HCT116 (cell line): ENCODE measurements at regions not wholly inside any gene's neighbourhood (a gene's known extent, or its start where the extent isn't known, plus 50 kb on each side); places are given as distances from the start of the nearest gene placed in this dataset.

Experiments
- ATAC-seq: fragments of 200-7000 bp; cut with Tn5 transposase; 2 replicates; pipeline ENCODE4 v1.9.1; 2020; ENCODE audit warnings: mild to moderate bottlenecking, moderate library complexity
- BruUV-seq: library from RNA; stranded (reverse); fragments of 400-500 nt; replicated peaks from 2 replicates; lab custom pipeline; 2021; lab: Mats Ljungman, UMichigan
- CTCF ChIA-PET: fragments of 300-600 bp; sonication (Branson Sonifier 250); formaldehyde crosslinking; loops from one replicate; lab custom pipeline; 2021; ENCODE audit warnings: antibody characterized with exemption; lab: Charles Lee
- POLR2A ChIA-PET: fragments of 300-600, 350-600 bp; sonication (Branson Sonifier 250); formaldehyde crosslinking; loops from one replicate; lab custom pipeline; 2021; ENCODE audit warnings: antibody characterized with exemption; lab: Charles Lee
- RAD21 ChIA-PET, 2 experiments: fragments of 300-600 bp; sonication (Branson Sonifier 250); formaldehyde crosslinking; loops; one replicate each; lab custom pipeline; 2023; ENCODE audit warnings: low total read pairs in 2 of 2; ENCODE audit not compliant: uncharacterized antibody in 2 of 2, unreplicated experiment in 2 of 2, low non-redundant PET in 1 of 2; lab: Charles Lee
- DNase-seq: peaks from one replicate; pipeline ENCODE4 v3.0.0-alpha.2; 2010; ENCODE audit warnings: low read depth, low spot score
- H2AFZ ChIP-seq: fragments of 200-600 bp; shearing (Covaris generic), sonication (generic); 2 replicates; pipeline ENCODE4 v1.6.1; 2017; ENCODE audit warnings: low read depth, mixed run types, mixed read lengths, antibody characterized with exemption, low read length; ENCODE audit not compliant: poor library complexity, severe bottlenecking
- H3K27ac ChIP-seq: 2 replicates; pipeline ENCODE4 v1.5.1; 2012; ENCODE audit warnings: low read depth, low read length
- H3K27me3 ChIP-seq: fragments of 200-600 bp; sonication (generic); 2 replicates; pipeline ENCODE4 v1.6.1; 2016; ENCODE audit warnings: mixed run types, low read length, mixed read lengths; ENCODE audit not compliant: insufficient read depth
- H3K36me3 ChIP-seq, 2 experiments: fragments of 200-500 bp in 1 of 2; fragments of 200-600 bp in 1 of 2; sonication (Bioruptor generic) in 1 of 2; sonication (generic) in 1 of 2; 2 replicates each; pipeline versions ENCODE4 v1.5.1 to v1.6.1; 2014 to 2016; ENCODE audit warnings: low read length in 2 of 2, inconsistent platforms in 1 of 2, mixed read lengths in 1 of 2, mixed run types in 1 of 2; ENCODE audit not compliant: insufficient read depth in 2 of 2, control insufficient read depth in 1 of 2
- H3K4me1 ChIP-seq, 2 experiments: fragments of 200-600 bp in 1 of 2; sonication (generic) in 1 of 2; 2 replicates each; pipeline versions ENCODE4 v1.5.1 to v1.6.1; 2012 to 2017; ENCODE audit warnings: low read length in 2 of 2, inconsistent platforms in 1 of 2, mild to moderate bottlenecking in 1 of 2, mixed read lengths in 1 of 2, mixed run types in 1 of 2, moderate library complexity in 1 of 2; ENCODE audit not compliant: insufficient read depth in 2 of 2, control insufficient read depth in 1 of 2
- H3K4me2 ChIP-seq: fragments of 200-600 bp; sonication (generic); 2 replicates; pipeline ENCODE4 v1.6.1; 2017; ENCODE audit warnings: mixed run types, low read length, mixed read lengths
- H3K4me3 ChIP-seq, 2 experiments: fragments of 200-600 bp in 1 of 2; sonication (generic) in 1 of 2; replicated peaks in 1 of 2; 2 replicates each; pipeline ENCODE4 v1.5.1; 2011 to 2016; ENCODE audit warnings: low read length in 2 of 2, control low read depth in 1 of 2, low read depth in 1 of 2, mild to moderate bottlenecking in 1 of 2, mixed read lengths in 1 of 2, mixed run types in 1 of 2
- H3K79me2 ChIP-seq: fragments of 200-600 bp; sonication (generic); 2 replicates; pipeline ENCODE4 v1.6.1; 2017; ENCODE audit warnings: mild to moderate bottlenecking, mixed run types, low read length, moderate library complexity, mixed read lengths; ENCODE audit not compliant: insufficient read depth
- H3K9ac ChIP-seq: fragments of 200-600 bp; sonication (generic); 2 replicates; pipeline ENCODE4 v1.6.1; 2016; ENCODE audit warnings: low read length, mixed read lengths
- H3K9me2 ChIP-seq: fragments of 200-600 bp; sonication (generic), shearing (Covaris generic); 2 replicates; pipeline ENCODE4 v1.6.1; 2017; ENCODE audit warnings: mixed run types, mild to moderate bottlenecking, moderate library complexity; ENCODE audit not compliant: insufficient read depth
- H3K9me3 ChIP-seq, 2 experiments: fragments of 200-500 bp in 1 of 2; fragments of 200-600 bp in 1 of 2; sonication (Bioruptor generic) in 1 of 2; sonication (generic) in 1 of 2; 2 replicates each; pipeline ENCODE4 v1.6.1; 2014 to 2017; ENCODE audit warnings: low read length in 2 of 2, mixed read lengths in 2 of 2, inconsistent platforms in 1 of 2, low read depth in 1 of 2, mild to moderate bottlenecking in 1 of 2, mixed run types in 1 of 2, moderate library complexity in 1 of 2; ENCODE audit not compliant: control insufficient read depth in 1 of 2, insufficient read depth in 1 of 2
- H4K20me1 ChIP-seq: fragments of 200-600 bp; sonication (generic), shearing (Covaris generic); 2 replicates; pipeline ENCODE4 v1.6.1; 2017; ENCODE audit warnings: mixed run types, mild to moderate bottlenecking, moderate library complexity; ENCODE audit not compliant: insufficient read depth
- CEBPB ChIP-seq: IDR thresholded peaks from 2 replicates; pipeline ENCODE4 v1.6.1; 2012; ENCODE audit warnings: low read depth
- EGR1 ChIP-seq: IDR thresholded peaks from 2 replicates; pipeline ENCODE4 v1.6.1; 2012; ENCODE audit warnings: low read depth
- ELF1 ChIP-seq: IDR thresholded peaks from 2 replicates; pipeline ENCODE4 v1.6.1; 2012; ENCODE audit warnings: low read depth, borderline replicate concordance
- EZH2 ChIP-seq: fragments of 200-600 bp; sonication (generic); IDR thresholded peaks from 2 replicates; pipeline ENCODE4 v1.6.1; 2017; ENCODE audit warnings: antibody characterized with exemption, mixed run types
- EZH2phosphoT487 ChIP-seq: fragments of 200-600 bp; IDR thresholded peaks from 2 replicates; pipeline ENCODE4 v1.6.1; 2018; ENCODE audit warnings: antibody characterized with exemption, borderline replicate concordance
- FOSL1 ChIP-seq: IDR thresholded peaks from 2 replicates; pipeline ENCODE4 v1.6.1; 2012; ENCODE audit warnings: low read depth
- JUND ChIP-seq: IDR thresholded peaks from 2 replicates; pipeline ENCODE4 v1.6.1; 2012
- POLR2A ChIP-seq: IDR thresholded peaks from 2 replicates; pipeline ENCODE4 v1.7.0; 2011; ENCODE audit warnings: borderline replicate concordance; ENCODE audit not compliant: insufficient read depth, insufficient read length; ENCODE audit errors: extremely low read depth
- RAD21 ChIP-seq: IDR thresholded peaks from 2 replicates; pipeline ENCODE4 v1.6.1; 2012; ENCODE audit warnings: low read depth, mild to moderate bottlenecking
- SP1 ChIP-seq: IDR thresholded peaks from 2 replicates; pipeline ENCODE4 v1.6.1; 2012; ENCODE audit warnings: low read depth
- SRF ChIP-seq: IDR thresholded peaks from 2 replicates; pipeline ENCODE4 v1.6.1; 2012; ENCODE audit warnings: low read depth
- TCF7L2 ChIP-seq: IDR thresholded peaks from 2 replicates; pipeline ENCODE4 v1.7.0; 2011; ENCODE audit warnings: borderline replicate concordance, inconsistent platforms; ENCODE audit not compliant: insufficient read depth, insufficient read length; ENCODE audit errors: extremely low read depth
- ZNF274 ChIP-seq: fragments of 200-500 bp; sonication (Bioruptor generic); IDR thresholded peaks from 2 replicates; pipeline ENCODE4 v1.6.1; 2014; ENCODE audit warnings: mild to moderate bottlenecking, low read depth, low read length, inconsistent platforms
- intact Hi-C: fragments of 100-400 bp; cut with micrococcal nuclease; formaldehyde crosslinking; loops from 2 replicates; pipeline ENCODE4 v1.10.0; 2022
- TF ChIP-seq, protein P1 (sequence below): IDR thresholded peaks from 2 replicates; pipeline ENCODE4 v1.6.1; 2012
- TF ChIP-seq, protein P2 (sequence below), 3 experiments: fragments of 200-600 bp in 1 of 3; sonication (generic) in 1 of 3; IDR thresholded peaks in 2 of 3; conservative IDR thresholded peaks in 1 of 3; 2 replicates each; pipeline ENCODE4 v1.5.1; 2012 to 2017; ENCODE audit warnings: low read depth in 2 of 3, low read length in 2 of 3, antibody characterized with exemption in 1 of 3, borderline replicate concordance in 1 of 3, control low read depth in 1 of 3, mild to moderate bottlenecking in 1 of 3, mixed read lengths in 1 of 3, mixed run types in 1 of 3, moderate library complexity in 1 of 3; ENCODE audit not compliant: insufficient read depth in 1 of 3
- TF ChIP-seq, protein P3 (sequence below): IDR thresholded peaks from 2 replicates; pipeline ENCODE4 v1.6.1; 2011; ENCODE audit warnings: mild to moderate bottlenecking, low read length, moderate library complexity; ENCODE audit not compliant: insufficient replicate concordance; ENCODE audit errors: extremely low read depth
- TF ChIP-seq, protein P4 (sequence below): IDR thresholded peaks from 2 replicates; pipeline ENCODE4 v1.6.1; 2012; ENCODE audit warnings: low read depth
- TF ChIP-seq, protein P5 (sequence below): IDR thresholded peaks from 2 replicates; pipeline ENCODE4 v1.6.1; 2012

DNA sequence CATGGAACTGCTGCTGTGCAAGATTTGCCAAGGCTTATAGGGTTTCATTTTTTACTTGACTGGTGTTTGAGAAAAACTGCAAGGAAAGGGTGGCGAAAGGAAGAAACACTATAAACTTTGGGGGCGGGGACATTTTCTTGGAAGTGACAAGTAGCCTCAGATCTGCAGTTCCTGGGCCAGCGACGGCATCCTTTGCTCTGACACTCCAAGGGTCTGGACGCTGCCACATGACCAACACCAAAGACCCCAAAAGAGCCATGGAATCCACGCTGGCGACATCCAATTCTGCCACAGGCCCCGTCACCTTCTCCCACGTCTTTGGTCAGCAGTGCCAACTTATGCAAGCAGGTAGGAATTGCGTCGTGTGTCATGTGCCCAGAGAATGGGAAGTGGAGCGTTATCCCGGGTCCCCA lies 193.4 kb downstream of the PRDM2 start:
- Histone ChIP-seq H3K4me2 (no peak overlapping the region), H2AFZ (no peak overlapping the region), H3K27ac (no peak overlapping the region), H3K9ac (no peak overlapping the region), H3K27me3 (peaks cover 12% of the 10 kb centered on the region), H3K4me3 (no peak overlapping the region), H3K9me3 (no peaks in the 10 kb centered on the region), H3K79me2 (no peaks in the 10 kb centered on the region), H3K9me2 (no peaks in the 10 kb centered on the region), H3K4me1 (no peaks in the 10 kb centered on the region), H3K36me3 (no peaks in the 10 kb centered on the region), H4K20me1 (no peaks in the 10 kb centered on the region)
- ChIA-PET CTCF (no interaction called here), RAD21 (no interaction called here), POLR2A (no interaction called here)
- intact Hi-C loops: no loop called here
- DNase-seq: no peak
- no TSS peak for BruUV-seq
- TF ChIP-seq JUND: no peak
- no peak for TF ChIP-seq SRF
- TF ChIP-seq, protein P1, sequence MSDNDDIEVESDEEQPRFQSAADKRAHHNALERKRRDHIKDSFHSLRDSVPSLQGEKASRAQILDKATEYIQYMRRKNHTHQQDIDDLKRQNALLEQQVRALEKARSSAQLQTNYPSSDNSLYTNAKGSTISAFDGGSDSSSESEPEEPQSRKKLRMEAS: no peak
- TF ChIP-seq ELF1: no peak
- TF ChIP-seq, protein P2, sequence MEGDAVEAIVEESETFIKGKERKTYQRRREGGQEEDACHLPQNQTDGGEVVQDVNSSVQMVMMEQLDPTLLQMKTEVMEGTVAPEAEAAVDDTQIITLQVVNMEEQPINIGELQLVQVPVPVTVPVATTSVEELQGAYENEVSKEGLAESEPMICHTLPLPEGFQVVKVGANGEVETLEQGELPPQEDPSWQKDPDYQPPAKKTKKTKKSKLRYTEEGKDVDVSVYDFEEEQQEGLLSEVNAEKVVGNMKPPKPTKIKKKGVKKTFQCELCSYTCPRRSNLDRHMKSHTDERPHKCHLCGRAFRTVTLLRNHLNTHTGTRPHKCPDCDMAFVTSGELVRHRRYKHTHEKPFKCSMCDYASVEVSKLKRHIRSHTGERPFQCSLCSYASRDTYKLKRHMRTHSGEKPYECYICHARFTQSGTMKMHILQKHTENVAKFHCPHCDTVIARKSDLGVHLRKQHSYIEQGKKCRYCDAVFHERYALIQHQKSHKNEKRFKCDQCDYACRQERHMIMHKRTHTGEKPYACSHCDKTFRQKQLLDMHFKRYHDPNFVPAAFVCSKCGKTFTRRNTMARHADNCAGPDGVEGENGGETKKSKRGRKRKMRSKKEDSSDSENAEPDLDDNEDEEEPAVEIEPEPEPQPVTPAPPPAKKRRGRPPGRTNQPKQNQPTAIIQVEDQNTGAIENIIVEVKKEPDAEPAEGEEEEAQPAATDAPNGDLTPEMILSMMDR (IDR thresholded peaks at IDR 0.05 in 2 of 3, conservative IDR thresholded peaks at IDR 0.05 in 1 of 3; ENCODE audit: borderline replicate concordance in 1 of 3, insufficient read depth in 1 of 3, low read depth in 2 of 3, low read length in 2 of 3): no peak
- no peak for TF ChIP-seq FOSL1
- TF ChIP-seq POLR2A: no peak
- no peak for TF ChIP-seq EGR1
- TF ChIP-seq, protein P3, sequence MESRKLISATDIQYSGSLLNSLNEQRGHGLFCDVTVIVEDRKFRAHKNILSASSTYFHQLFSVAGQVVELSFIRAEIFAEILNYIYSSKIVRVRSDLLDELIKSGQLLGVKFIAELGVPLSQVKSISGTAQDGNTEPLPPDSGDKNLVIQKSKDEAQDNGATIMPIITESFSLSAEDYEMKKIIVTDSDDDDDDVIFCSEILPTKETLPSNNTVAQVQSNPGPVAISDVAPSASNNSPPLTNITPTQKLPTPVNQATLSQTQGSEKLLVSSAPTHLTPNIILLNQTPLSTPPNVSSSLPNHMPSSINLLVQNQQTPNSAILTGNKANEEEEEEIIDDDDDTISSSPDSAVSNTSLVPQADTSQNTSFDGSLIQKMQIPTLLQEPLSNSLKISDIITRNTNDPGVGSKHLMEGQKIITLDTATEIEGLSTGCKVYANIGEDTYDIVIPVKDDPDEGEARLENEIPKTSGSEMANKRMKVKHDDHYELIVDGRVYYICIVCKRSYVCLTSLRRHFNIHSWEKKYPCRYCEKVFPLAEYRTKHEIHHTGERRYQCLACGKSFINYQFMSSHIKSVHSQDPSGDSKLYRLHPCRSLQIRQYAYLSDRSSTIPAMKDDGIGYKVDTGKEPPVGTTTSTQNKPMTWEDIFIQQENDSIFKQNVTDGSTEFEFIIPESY: no peak
- TF ChIP-seq CEBPB: no peak
- no peak for TF ChIP-seq TCF7L2
- TF ChIP-seq SP1: no peak
- TF ChIP-seq, protein P4, sequence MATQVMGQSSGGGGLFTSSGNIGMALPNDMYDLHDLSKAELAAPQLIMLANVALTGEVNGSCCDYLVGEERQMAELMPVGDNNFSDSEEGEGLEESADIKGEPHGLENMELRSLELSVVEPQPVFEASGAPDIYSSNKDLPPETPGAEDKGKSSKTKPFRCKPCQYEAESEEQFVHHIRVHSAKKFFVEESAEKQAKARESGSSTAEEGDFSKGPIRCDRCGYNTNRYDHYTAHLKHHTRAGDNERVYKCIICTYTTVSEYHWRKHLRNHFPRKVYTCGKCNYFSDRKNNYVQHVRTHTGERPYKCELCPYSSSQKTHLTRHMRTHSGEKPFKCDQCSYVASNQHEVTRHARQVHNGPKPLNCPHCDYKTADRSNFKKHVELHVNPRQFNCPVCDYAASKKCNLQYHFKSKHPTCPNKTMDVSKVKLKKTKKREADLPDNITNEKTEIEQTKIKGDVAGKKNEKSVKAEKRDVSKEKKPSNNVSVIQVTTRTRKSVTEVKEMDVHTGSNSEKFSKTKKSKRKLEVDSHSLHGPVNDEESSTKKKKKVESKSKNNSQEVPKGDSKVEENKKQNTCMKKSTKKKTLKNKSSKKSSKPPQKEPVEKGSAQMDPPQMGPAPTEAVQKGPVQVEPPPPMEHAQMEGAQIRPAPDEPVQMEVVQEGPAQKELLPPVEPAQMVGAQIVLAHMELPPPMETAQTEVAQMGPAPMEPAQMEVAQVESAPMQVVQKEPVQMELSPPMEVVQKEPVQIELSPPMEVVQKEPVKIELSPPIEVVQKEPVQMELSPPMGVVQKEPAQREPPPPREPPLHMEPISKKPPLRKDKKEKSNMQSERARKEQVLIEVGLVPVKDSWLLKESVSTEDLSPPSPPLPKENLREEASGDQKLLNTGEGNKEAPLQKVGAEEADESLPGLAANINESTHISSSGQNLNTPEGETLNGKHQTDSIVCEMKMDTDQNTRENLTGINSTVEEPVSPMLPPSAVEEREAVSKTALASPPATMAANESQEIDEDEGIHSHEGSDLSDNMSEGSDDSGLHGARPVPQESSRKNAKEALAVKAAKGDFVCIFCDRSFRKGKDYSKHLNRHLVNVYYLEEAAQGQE: no peak
- no peak for TF ChIP-seq EZH2phosphoT487
- TF ChIP-seq, protein P5, sequence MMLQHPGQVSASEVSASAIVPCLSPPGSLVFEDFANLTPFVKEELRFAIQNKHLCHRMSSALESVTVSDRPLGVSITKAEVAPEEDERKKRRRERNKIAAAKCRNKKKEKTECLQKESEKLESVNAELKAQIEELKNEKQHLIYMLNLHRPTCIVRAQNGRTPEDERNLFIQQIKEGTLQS: no peak
- no peak for TF ChIP-seq RAD21
- no peak for TF ChIP-seq ZNF274
- TF ChIP-seq EZH2: no peak
- ATAC-seq: no peak
